GM13976 (cell line): ENCODE measurements at regions not wholly inside any gene's neighbourhood (a gene's known extent, or its start where the extent isn't known, plus 50 kb on each side); places are given as distances from the start of the nearest gene placed in this dataset.

Experiments
- DNase-seq: peaks from one replicate; pipeline ENCODE4 v3.0.0; 2012; ENCODE audit warnings: low spot score
- CTCF ChIP-seq: IDR thresholded peaks from 2 replicates; pipeline ENCODE4 v1.5.1; 2012; ENCODE audit warnings: borderline replicate concordance, mild to moderate bottlenecking; ENCODE audit not compliant: insufficient read depth; ENCODE audit errors: extremely low read depth, missing control alignments, control extremely low read depth
- in situ Hi-C: fragments of 300-500 bp; cut with MboI; formaldehyde crosslinking; loops from one replicate; pipeline ENCODE4 v1.12.0; 2022; ENCODE audit warnings: low sequenced_read_pairs, mixed read lengths, inconsistent platforms; ENCODE audit not compliant: unreplicated experiment

- DNase-seq: no peak
- in situ Hi-C loops: no loop called here
- no peak for TF ChIP-seq CTCF
Measured at GRCh38 chr2:60629801-60630385, 76.4 kb upstream of the BCL11A start.

- TF ChIP-seq CTCF: no peak
- no peak for DNase-seq
- in situ Hi-C loops: no loop called here
Measured at GRCh38 chr2:60633615-60634014, 80.2 kb upstream of the BCL11A start.

- in situ Hi-C loops: no loop called here
- no peak for TF ChIP-seq CTCF
- DNase-seq: no peak
Measured at GRCh38 chr2:60634438-60634837, 81.0 kb upstream of the BCL11A start.

GRCh38 chr2:60641811-60642788 is 88.6 kb upstream of the BCL11A start:
- in situ Hi-C loops: no loop called here
- DNase-seq: peak; percentile 38
- peak; percentile 71 for TF ChIP-seq CTCF

GRCh38 chr2:60643747-60644146 is 90.3 kb upstream of the BCL11A start:
- in situ Hi-C loops: no loop called here
- no peak for TF ChIP-seq CTCF
- DNase-seq: no peak

GRCh38 chr2:60644951-60645350 is 91.5 kb upstream of the BCL11A start:
- DNase-seq: no peak
- no peak for TF ChIP-seq CTCF
- in situ Hi-C loops: no loop called here
